ENCODE measurements at regions not wholly inside any gene's neighbourhood (a gene's known extent, or its start where the extent isn't known, plus 50 kb on each side); places are given as distances from the start of the nearest gene placed in this dataset.

GRCh38 chr18:47313901-47314300 is 62.4 kb upstream of the SKOR2 start:
- no peak for DNase-seq

DNA sequence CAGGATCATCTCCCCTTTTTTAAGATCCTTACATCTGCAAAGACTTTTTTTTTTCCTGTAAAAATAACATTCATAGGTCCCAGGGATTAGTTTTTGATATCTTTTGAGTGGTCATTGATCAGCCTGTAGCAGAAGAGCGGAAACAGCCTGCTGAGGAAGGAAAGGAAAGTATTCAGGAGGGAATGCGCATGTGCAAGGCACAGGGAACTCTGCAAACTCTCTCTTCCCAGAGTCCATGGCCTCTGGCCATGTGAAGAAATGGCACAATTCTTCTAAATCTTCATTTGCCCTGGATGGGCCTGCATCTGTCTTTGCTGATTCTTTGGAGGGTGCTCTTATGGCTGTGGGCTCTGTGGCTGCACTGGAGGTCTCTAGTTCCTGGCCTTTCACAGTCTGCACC is 60.1 kb upstream of the SKOR2 start:
- no peak for DNase-seq

Measured in islet precursor cell (in vitro differentiated cells).